Ascending aorta (tissue), 2 donors: ENCODE measurements at regions not wholly inside any gene's neighbourhood (a gene's known extent, or its start where the extent isn't known, plus 50 kb on each side); places are given as distances from the start of the nearest gene placed in this dataset.
A peak's percentile ranks its signal among the peaks of the same experiment; 100 is the strongest.

Source experiments
- DNase-seq, 2 donors: peaks; one replicate each; pipeline ENCODE4 v3.0.0-alpha.2; 2019; ENCODE audit warnings: low spot score in 2 of 2
- H3K27ac ChIP-seq, 2 donors: fragments of 200-600 bp; sonication (generic); one replicate each; pipeline ENCODE4 v1.5.1; 2016 to 2017; ENCODE audit warnings: mild to moderate bottlenecking in 1 of 2
- H3K27me3 ChIP-seq: fragments of 200-600 bp; sonication (generic); one replicate; pipeline ENCODE4 v1.5.1; 2017
- H3K36me3 ChIP-seq, 2 donors: fragments of 200-600 bp; sonication (generic); one replicate each; pipeline ENCODE4 v1.5.1; 2016
- H3K4me1 ChIP-seq, 2 donors: fragments of 200-600 bp; sonication (generic); one replicate each; pipeline ENCODE4 v1.5.1; 2016 to 2017; ENCODE audit warnings: mild to moderate bottlenecking in 1 of 2
- H3K4me3 ChIP-seq, 2 donors: fragments of 200-600 bp; sonication (generic); one replicate each; pipeline ENCODE4 v1.5.1; 2016 to 2017; ENCODE audit warnings: mild to moderate bottlenecking in 1 of 2
- H3K9me3 ChIP-seq, 2 donors: fragments of 200-600 bp; sonication (generic); one replicate each; pipeline ENCODE4 v1.5.1; 2016
- CTCF ChIP-seq, 3 experiments: fragments of 200-600 bp in 2 of 3; fragments of 450-650 bp in 1 of 3; sonication (generic) in 2 of 3; IDR thresholded peaks; one replicate each; pipeline ENCODE4 v1.5.1; 2016 to 2019; ENCODE audit warnings: antibody characterized with exemption in 3 of 3, mild to moderate bottlenecking in 1 of 3, moderate library complexity in 1 of 3
- intact Hi-C: fragments of 100-400 bp; cut with DNase I; formaldehyde crosslinking; loops from one replicate; pipeline ENCODE4 v1.15.1; 2023

DNA sequence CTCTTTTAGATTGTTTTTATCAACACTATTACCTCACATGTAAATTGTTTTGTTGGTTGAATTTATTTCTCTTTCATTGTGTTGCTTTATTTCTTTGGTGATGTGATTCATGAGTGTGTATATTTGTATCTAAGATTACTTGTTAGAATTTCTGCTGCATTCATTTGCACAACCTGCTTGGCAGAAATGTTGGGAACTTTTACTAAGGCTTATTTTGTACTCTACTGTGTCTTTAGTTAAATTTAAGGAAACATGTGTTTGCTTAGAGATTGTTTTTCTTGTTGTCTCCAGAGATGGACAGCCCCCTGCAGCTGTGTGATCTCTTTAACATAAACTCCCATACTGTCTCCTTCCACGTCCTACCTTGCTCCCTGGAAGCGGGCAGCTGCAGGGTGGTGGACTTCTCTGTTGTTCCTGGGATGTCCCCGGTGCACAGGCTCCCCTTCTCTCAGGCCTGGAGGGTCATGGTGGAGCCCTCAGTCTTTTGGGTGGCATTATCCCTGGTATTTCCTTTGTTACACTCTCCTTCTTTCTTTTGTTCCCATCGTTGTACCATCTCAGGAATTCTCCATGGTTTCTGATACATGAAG, 212.0 kb upstream of the SPRY2 start:
- Histone ChIP-seq H3K27me3 (no peaks in the 10 kb centered on the region), H3K36me3 (no peaks in the 10 kb centered on the region), H3K9me3 (no peaks in the 10 kb centered on the region), H3K4me3 (no peak overlapping the region), H3K27ac (no peak overlapping the region), H3K4me1 (peaks cover 0 to 10% of the 10 kb centered on the region in 2 donors)
- TF ChIP-seq CTCF (IDR thresholded peaks at IDR 0.05): no peak
- intact Hi-C loops: no loop called here
- no peak for DNase-seq

GRCh38 chr13:80551650-80552497, 210.9 kb upstream of the SPRY2 start:
- Histone ChIP-seq H3K27ac (peak overlapping the region in 1 of 2 donors; percentile 32), H3K4me3 (no peak overlapping the region)
- TF ChIP-seq CTCF (IDR thresholded peaks at IDR 0.05): no peak

GRCh38 chr13:80550971-80551441, 210.1 kb upstream of the SPRY2 start:
- TF ChIP-seq CTCF (IDR thresholded peaks at IDR 0.05): no peak
- DNase-seq: no peak
- Histone ChIP-seq H3K27ac (no peak overlapping the region), H3K4me3 (no peak overlapping the region), H3K4me1 (peaks cover 0 to 10% of the 10 kb centered on the region in 2 donors), H3K36me3 (no peaks in the 10 kb centered on the region), H3K9me3 (no peaks in the 10 kb centered on the region), H3K27me3 (no peaks in the 10 kb centered on the region)
- intact Hi-C loops: no loop called here

More at GRCh38 chr13:80551650-80552497, 210.9 kb upstream of the SPRY2 start:
- no peak for DNase-seq
- intact Hi-C loops: no loop called here
- H3K9me3 ChIP-seq: no peaks in the 10 kb centered on the region
- H3K27me3 ChIP-seq: no peaks in the 10 kb centered on the region
- peaks cover 0 to 10% of the 10 kb centered on the region in 2 donors for H3K4me1 ChIP-seq
- no peaks in the 10 kb centered on the region for H3K36me3 ChIP-seq

DNA sequence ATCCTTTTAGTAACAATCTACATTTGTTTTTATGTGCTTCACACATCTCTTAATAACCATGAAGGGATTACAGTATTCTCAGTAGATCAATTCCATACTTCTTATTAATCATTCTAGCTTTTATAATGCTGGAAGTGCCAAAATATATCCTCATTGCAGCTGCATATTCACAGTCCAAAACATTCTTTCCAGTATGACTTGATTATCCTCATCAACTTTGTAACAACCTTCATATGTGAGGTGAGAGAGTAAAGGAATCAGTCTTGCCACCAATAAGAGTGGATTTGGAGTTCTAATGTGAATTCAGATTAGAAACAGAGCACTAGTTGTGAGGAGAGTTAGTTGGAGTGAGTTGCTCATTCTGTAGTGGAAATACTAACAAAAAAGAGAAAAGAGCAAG, 208.0 kb upstream of the SPRY2 start:
- no peak overlapping the region for H3K4me3 ChIP-seq
- intact Hi-C loops: no loop called here
- H3K9me3 ChIP-seq: no peaks in the 10 kb centered on the region
- H3K27me3 ChIP-seq: no peaks in the 10 kb centered on the region
- DNase-seq: no peak
- no peak for TF ChIP-seq CTCF (IDR thresholded peaks at IDR 0.05)
- no peak overlapping the region for H3K27ac ChIP-seq
- no peaks in the 10 kb centered on the region for H3K36me3 ChIP-seq
- peaks cover 0 to 10% of the 10 kb centered on the region in 2 donors for H3K4me1 ChIP-seq

GRCh38 chr13:80547885-80548825, 207.2 kb upstream of the SPRY2 start:
- no peak for DNase-seq

More at GRCh38 chr13:80547885-80548825, 207.2 kb upstream of the SPRY2 start:
- no peak for TF ChIP-seq CTCF (IDR thresholded peaks at IDR 0.05)
- no peaks in the 10 kb centered on the region for H3K36me3 ChIP-seq
- no peak overlapping the region for H3K27ac ChIP-seq
- H3K4me1 ChIP-seq: peaks cover 0 to 10% of the 10 kb centered on the region in 2 donors
- H3K4me3 ChIP-seq: no peak overlapping the region
- intact Hi-C loops: no loop called here
- no peaks in the 10 kb centered on the region for H3K9me3 ChIP-seq
- H3K27me3 ChIP-seq: no peaks in the 10 kb centered on the region
